ENCODE measurements at regions not wholly inside any gene's neighbourhood (a gene's known extent, or its start where the extent isn't known, plus 50 kb on each side); places are given as distances from the start of the nearest gene placed in this dataset.
A peak's percentile ranks its signal among the peaks of the same experiment; 100 is the strongest.
"Not testable (repeated sequence)": the region's sequence is repeated elsewhere in the genome, so short reads cannot be mapped to it uniquely, and the experiment has no call there.

DNA sequence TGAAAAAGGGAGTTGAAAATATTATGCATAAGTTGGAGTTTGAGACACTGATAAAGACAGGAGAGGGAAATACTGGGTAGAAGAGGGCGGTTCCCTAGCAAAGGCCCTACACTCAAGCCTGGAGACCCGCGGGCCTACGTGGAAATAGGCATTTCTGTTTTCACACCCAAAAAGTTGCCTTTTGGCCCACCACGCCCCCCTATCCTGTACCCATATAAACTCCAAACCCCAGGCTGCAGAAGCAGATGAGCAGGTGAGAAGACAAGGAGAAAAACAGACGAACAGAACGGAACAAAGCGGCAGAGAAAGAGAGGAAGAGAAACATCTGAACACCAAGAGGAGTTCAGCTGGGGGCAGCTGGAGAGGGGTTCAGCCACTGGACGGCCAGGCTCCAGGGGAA lies 177.9 kb downstream of the GALC start:
- DNase-seq (ENCODE audit: low spot score) = no peak

GRCh38 chr14:87813686-87814085 lies 179.3 kb downstream of the GALC start:
- no peak for DNase-seq (ENCODE audit: low spot score)

DNA sequence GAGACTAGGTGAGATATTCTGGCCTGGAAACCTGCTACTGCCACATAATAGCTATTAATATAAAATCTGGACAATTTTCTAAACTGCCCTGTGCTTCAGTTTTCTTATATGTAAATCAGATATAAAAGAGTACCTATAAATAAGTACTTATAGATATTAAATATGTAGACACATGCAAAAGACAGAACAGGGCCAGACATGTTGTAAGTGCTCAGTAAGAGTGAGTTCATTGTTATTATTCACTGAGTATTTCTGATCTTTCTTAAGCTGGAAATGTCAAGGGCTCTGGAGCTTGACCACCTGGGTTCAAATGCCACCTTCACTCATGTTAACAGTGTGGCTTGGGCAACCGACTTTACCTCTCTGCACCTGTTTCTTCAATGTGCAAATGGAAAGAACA lies 179.8 kb downstream of the GALC start:
- no peak for DNase-seq (ENCODE audit: low spot score)

DNA sequence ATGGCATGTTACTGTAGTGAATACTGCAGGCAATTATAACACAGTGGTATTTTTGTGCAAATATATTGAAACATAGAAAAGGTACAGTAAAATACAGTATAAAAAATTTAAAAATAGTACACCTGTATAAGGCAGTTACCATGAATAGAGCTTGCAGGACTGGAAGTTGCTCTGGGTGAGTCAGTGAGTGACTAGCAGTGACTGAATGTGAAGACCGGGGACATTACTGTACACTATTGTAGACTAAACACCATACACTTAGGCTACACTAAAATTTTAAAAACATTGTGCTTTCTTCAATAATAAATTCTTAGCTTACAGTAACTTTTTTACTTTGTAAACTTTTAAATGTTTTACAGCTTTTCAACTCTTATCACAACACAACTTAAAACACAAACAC lies 181.7 kb downstream of the GALC start:
- DNase-seq (ENCODE audit: low spot score) = no peak

DNA sequence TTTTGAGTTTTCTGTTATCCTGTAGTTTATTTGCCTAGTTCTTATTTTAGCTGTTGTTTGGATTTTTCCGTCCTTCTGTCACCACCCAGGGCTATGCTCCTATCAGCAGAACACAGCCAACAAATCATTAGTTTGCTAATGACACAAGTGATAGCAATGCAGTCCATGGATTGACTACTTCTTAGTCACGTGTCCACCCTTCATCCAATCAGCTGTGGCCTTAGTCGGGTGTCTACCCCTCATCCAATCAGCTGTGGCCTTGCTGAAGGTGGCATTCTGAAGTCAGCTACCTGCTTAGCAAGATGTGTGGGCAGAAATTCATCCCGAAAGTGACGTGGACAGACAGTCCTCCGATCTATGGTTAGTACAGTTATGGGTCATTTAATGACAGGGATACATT lies 182.3 kb downstream of the GALC start:
- DNase-seq (ENCODE audit: low spot score) = no peak

DNA sequence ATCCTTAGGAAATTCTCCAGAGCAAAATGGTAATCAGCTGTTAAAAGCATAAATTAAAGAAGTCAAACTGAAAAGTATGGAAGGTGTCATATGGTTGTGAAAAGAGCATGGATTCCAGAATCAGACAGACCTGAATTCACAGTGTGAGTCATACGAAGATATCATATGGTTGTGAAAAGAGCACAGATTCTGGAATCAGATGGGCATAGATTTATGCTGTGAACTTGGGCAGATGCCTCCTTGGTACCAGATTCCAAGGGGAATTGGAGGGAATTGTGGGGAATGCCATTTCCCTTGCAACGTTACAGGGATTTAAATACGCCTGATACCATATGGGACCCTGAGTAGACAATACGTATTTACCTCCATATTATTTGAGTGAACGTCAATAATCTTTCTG lies 183.7 kb downstream of the GALC start:
- no peak for DNase-seq (ENCODE audit: low spot score)

- DNase-seq (ENCODE audit: low spot score) = peak; percentile 71
Measured at GRCh38 chr14:87805315-87805723, 187.7 kb downstream of the GALC start.

- DNase-seq (ENCODE audit: low spot score) = no peak
Measured at GRCh38 chr14:87800216-87800615, 192.8 kb downstream of the GALC start.

DNA sequence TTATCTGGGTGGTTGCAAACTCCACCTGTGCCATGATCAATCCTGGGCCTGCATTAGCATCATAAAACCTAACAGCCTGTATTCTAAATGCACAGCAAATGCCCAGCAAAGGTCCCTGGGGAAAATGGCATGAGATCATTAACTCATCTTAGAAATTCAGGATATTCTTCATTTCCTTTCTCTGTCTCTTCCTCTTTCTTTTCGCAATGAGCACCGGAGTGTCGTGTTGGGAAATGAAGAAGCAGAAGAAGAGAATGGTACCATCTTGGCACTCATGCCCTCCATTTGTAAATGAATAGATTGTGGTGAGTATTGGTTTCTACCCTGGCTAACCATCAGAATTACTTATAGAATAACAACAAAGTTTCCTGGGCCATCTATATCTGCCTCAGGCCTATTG lies 193.6 kb downstream of the GALC start:
- DNase-seq (ENCODE audit: low spot score) = no peak

GRCh38 chr14:87797001-87797400 lies 196.0 kb downstream of the GALC start:
- DNase-seq (ENCODE audit: low spot score) = no peak

- DNase-seq (ENCODE audit: low spot score) = no peak
Measured at GRCh38 chr14:87794561-87794960, 198.4 kb downstream of the GALC start.

DNA sequence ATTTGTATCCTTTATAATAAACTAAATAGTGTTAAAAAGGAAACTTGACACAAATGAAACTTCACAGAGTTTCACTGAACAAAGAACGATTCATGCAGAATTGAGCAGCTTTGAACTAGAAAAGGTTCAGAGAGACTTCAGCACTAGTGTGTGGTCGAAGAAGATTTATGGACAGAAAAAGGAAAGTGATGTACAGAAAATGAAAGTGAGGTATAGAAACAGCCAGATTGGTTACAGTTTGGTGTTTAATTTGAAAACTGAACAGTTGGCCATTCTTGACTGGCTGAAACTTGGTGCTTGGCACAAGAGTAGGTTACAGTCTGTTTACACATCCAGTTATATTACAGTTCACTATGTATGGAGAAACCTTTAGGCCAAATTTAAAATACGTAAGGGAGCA lies 207.1 kb downstream of the GALC start:
- no peak for DNase-seq (ENCODE audit: low spot score)

- no peak for DNase-seq (ENCODE audit: low spot score)
Measured at GRCh38 chr14:87784386-87784785, 208.6 kb downstream of the GALC start.

DNA sequence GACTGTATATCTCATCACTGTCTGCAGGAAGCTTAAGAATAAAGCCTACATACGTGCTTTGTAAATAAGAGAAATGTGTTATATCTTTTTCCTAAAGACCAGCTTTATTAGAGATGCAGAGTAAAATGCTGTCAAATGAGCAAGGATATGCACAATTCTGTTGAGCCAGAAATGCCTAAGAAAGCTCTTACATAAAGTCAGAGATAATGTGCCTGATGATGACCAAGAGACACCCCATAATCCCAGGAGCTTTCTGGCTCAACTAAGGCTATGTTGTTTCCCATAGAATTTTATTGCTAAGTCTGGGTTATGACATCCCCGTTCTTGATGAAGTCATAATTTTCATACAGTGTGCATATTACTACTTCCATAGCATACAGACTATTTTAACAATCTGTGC lies 209.9 kb downstream of the GALC start:
- DNase-seq (ENCODE audit: low spot score) = no peak

DNA sequence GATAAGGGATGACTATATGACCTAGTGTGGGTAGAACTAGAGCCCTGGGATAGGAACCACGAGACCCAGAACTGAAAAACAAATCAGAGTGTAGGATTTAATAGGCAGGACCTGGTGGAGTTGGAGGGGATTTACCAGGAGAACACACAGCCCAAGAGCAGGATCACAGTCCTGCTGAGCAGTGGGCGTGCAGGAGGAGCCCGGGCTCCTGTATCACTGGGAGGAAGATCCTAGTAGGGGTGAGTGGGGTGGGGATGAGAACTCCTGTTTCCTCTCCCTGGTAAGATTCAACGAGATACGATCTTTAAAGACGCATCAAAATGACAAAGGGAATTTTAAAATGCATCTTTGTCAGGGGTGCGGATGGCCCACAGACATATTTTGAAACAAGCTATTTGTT lies 220.1 kb downstream of the GALC start:
- no peak for DNase-seq (ENCODE audit: low spot score)

DNA sequence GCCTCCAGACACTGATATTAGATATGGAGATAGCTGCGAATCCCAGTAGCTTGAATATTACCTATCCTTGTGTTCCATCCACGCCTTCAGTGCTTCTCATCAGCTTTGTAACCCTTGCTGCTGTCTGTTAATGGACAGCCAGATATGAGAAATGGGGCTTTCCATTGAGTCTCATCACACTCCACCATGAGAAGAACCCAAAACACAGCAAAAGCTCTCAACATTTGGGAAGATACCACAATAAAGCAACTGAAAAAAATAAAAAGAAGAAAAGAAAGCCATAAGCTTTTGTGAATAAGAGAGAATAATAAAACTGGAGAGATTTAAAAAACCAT lies 225.4 kb downstream of the GALC start:
- no peak for DNase-seq (ENCODE audit: low spot score)

GRCh38 chr14:87758876-87759275 lies 234.1 kb downstream of the GALC start:
- no peak for DNase-seq (ENCODE audit: low spot score)

DNA sequence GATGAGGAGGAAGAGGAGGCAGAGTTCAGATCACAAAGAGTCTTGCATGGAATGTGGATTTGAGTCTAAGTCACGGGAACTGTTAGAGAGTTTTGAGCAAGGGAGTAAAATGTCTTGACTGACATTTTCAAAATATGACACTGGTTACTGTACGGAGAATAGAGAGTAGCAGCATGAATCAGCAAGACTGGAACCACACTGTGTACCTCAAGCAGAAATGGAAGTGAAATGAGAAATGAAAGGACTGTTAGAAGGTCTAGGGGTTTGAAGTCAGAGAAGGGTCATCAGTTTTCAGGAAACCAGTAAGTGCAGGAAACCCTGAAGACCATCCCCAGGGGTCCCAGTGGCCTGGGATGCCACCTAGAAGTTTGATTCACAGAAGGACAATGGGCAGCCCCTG lies 236.3 kb downstream of the GALC start:
- no peak for DNase-seq (ENCODE audit: low spot score)

- no peak for DNase-seq (ENCODE audit: low spot score)
Measured at GRCh38 chr14:87754520-87755223, 238.3 kb downstream of the GALC start.

DNA sequence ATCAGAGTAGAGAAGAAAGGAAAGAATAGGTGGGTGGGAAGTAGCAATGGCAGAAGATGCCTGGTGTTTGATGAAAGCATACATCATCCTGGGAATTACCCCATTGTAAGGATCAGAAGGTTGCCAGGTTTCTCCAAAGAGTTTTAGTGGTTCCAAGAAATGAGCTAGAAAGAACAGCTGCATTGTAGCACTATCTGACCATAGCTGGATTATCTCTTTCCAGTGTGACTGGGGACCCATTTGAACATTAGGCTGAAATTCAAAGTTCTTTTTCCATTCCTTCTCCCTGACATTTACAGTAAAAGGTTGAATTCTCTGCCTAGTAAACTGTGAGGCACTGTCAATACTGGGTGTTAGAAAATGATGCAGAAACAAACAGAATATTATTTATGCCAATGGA lies 244.4 kb downstream of the GALC start:
- DNase-seq (ENCODE audit: low spot score) = no peak

- peak; percentile 66 for DNase-seq (ENCODE audit: low spot score)
Measured at GRCh38 chr14:87745507-87746118, 247.4 kb downstream of the GALC start.

DNA sequence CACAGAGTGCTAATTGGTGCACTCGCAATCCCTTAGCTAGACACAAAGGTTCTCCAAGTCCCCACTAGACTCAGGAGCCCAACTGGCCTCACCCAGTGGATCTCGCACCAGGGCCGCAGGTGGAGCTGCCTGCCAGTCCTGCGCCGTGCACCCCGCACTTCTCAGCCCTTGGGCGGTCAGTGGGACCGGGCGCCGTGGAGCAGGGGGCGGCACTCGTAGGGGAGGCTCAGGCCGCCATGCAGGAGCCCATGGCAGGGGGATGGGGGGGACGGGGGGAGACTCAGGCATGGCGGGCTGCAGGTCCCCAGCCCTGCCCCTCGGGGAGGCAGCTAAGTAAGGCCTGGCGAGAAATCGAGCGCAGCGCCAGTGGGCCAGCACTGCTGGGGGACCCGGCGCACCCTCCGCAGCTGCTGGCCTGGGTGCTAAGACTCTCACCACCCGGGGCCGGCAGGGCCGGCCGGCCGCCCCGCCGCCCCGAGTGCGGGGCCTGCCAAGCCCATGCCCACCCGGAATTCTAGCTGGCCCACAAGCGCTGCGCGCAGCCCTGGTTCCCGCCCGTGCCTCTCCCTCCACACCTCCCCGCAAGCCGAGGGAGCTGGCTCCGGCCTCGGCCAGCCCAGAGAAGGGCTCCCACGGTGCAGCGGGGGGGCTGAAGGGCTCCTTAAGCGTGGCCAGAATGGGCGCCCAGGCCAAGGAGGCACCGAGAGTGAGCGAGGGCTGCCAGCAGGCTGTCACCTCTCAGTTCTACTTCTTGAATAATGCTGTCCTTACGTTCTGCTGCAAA lies 258.2 kb downstream of the GALC start:
- DNase-seq (ENCODE audit: low spot score) = not testable (repeated sequence)

DNA sequence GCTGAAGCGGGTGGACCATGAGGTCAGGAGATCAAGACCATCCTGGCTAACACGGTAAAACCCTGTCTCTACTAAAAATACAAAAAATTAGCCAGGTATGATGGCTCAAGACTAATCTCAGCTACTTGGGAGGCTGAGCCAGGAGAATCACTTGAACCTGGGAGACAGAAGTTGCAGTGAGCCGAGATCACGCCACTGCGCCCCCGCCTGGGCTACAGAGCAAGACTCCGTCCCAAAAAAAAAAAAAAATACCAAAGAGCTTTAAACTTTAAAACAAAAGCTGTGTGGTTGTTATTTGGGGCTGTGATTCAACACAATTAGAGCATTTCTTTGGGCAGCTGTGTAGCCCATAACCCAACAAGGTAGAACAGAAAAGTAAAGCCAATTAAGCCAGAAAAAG lies 259.9 kb downstream of the GALC start:
- DNase-seq (ENCODE audit: low spot score) = not testable (repeated sequence)

All from AG20443 (cell line).